Gastroesophageal sphincter (tissue), 4 donors: ENCODE measurements at regions not wholly inside any gene's neighbourhood (a gene's known extent, or its start where the extent isn't known, plus 50 kb on each side); places are given as distances from the start of the nearest gene placed in this dataset.

Experiments used
- ATAC-seq: fragments of 150-250 bp; one replicate; pipeline ENCODE4 v1.9.1; 2016; ENCODE audit warnings: mild to moderate bottlenecking, moderate library complexity
- H3K27ac ChIP-seq, 4 donors: fragments of 200-600 bp; sonication (generic) in 3 of 4; 1 replicate in 3 of 4; 2 replicates in 1 of 4; pipeline ENCODE4 v1.5.1; 2016 to 2019
- H3K27me3 ChIP-seq: fragments of 200-600 bp; sonication (generic); one replicate; pipeline ENCODE4 v1.5.1; 2019
- H3K36me3 ChIP-seq, 2 donors: fragments of 200-600 bp; sonication (generic); one replicate each; pipeline ENCODE4 v1.5.1; 2019; ENCODE audit warnings: control low read depth in 1 of 2
- H3K4me1 ChIP-seq, 3 donors: fragments of 200-600 bp; sonication (generic); 1 replicate in 2 of 3; 2 replicates in 1 of 3; pipeline ENCODE4 v1.5.1; 2016 to 2019; ENCODE audit warnings: control low read depth in 2 of 3
- H3K4me3 ChIP-seq, 2 donors: fragments of 200-600 bp; sonication (generic); one replicate each; pipeline ENCODE4 v1.5.1; 2019; ENCODE audit warnings: mild to moderate bottlenecking in 1 of 2, moderate library complexity in 1 of 2
- H3K9me3 ChIP-seq, 3 donors: fragments of 200-600 bp; sonication (generic); one replicate each; pipeline ENCODE4 v1.5.1; 2017 to 2019; ENCODE audit warnings: control low read depth in 2 of 3
- CTCF ChIP-seq, 4 experiments: fragments of 200-600 bp in 2 of 4; fragments of 450-650 bp in 2 of 4; sonication (generic) in 1 of 4; IDR thresholded peaks; one replicate each; pipeline ENCODE4 v1.5.1; 2017 to 2019; ENCODE audit warnings: antibody characterized with exemption in 4 of 4, mild to moderate bottlenecking in 2 of 4, moderate library complexity in 2 of 4
- EP300 ChIP-seq: sonication (generic); formaldehyde crosslinking; IDR thresholded peaks from one replicate; pipeline ENCODE4 v1.6.1; 2017; ENCODE audit warnings: antibody characterized with exemption, mild to moderate bottlenecking
- POLR2A ChIP-seq, 2 donors: fragments of 450-650 bp; IDR thresholded peaks; one replicate each; pipeline ENCODE4 v1.6.1; 2017; ENCODE audit warnings: antibody characterized with exemption in 2 of 2, mild to moderate bottlenecking in 2 of 2, moderate library complexity in 1 of 2
- POLR2AphosphoS5 ChIP-seq: sonication (generic); formaldehyde crosslinking; IDR thresholded peaks from one replicate; pipeline ENCODE4 v1.6.1; 2017; ENCODE audit warnings: antibody characterized with exemption
- WGBS, 2 donors: methylation state at CpG; one replicate each; pipeline ENCODE4 v1.1.5; 2018; ENCODE audit warnings: low coverage in 1 of 2; 5-methylcytosine and 5-hydroxymethylcytosine counted together

DNA sequence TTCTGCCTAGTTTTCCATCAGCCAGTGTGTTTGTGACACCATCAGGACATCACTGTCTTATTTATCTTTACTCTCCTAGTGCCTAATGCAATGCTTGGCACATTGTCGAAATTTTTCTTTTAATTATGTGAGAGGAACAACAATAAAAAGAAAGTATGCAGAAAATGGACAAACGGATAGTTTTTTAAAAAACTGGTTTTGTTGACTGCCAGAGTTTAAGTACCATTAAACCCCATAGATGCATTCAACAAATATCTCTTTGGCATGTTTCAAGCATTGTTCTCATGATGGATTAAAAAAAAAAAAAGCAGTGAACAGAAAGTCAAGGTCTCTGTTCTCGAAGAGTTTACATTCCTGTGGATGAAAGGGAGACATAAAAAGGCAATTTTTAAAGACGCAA, 398.4 kb downstream of the PPP3CA start:
- Histone ChIP-seq H3K36me3 (no peaks in the 10 kb centered on the region), H3K27ac (no peak overlapping the region), H3K4me3 (no peak overlapping the region), H3K9me3 (no peaks in the 10 kb centered on the region), H3K27me3 (no peaks in the 10 kb centered on the region), H3K4me1 (no peaks in the 10 kb centered on the region)
- no peak for ATAC-seq
- TF ChIP-seq POLR2A (IDR thresholded peaks at IDR 0.05) (no peak), POLR2AphosphoS5 (no peak), EP300 (no peak), CTCF (IDR thresholded peaks at IDR 0.05) (no peak)
- 32 to 41% methylated on average over 4 of the region's 4 CpGs for WGBS, 2 donors

GRCh38 chr4:100945789-100946188, 401.5 kb downstream of the PPP3CA start:
- no peak overlapping the region for H3K4me3 ChIP-seq
- H3K4me1 ChIP-seq: no peaks in the 10 kb centered on the region
- H3K27ac ChIP-seq: no peak overlapping the region
- no peak for ATAC-seq
- no peaks in the 10 kb centered on the region for H3K36me3 ChIP-seq
- TF ChIP-seq POLR2AphosphoS5 (no peak), EP300 (no peak), POLR2A (IDR thresholded peaks at IDR 0.05) (no peak), CTCF (IDR thresholded peaks at IDR 0.05) (no peak)
- H3K27me3 ChIP-seq: no peaks in the 10 kb centered on the region
- H3K9me3 ChIP-seq: peaks cover 0 to 6% (median 0%) of the 10 kb centered on the region in 3 donors

DNA sequence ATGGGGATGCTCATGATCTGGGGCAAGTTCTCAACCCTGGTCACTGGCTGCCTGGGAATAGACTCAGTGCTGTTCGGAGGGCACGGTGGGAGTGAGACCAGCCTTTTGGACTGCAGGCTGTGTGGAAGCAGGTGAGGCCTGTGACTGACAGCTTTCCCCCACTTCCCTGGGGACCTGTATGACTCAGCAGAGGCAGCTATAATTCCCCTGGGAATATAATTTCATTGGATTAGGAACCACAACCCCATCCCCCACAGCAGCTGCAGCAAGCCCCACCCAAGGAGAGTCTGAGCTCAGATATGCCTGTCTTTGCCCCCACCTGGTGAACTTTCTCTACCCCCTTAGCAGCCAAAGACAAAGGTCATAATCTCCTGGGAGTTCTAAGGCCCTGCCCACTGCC, 408.6 kb downstream of the PPP3CA start:
- WGBS, 2 donors: no CpG with 5 or more reads among the region's 2 CpGs
- H3K4me1 ChIP-seq: no peaks in the 10 kb centered on the region
- no peak overlapping the region for H3K4me3 ChIP-seq
- H3K27ac ChIP-seq: no peak overlapping the region
- TF ChIP-seq CTCF (IDR thresholded peaks at IDR 0.05) (no peak), POLR2AphosphoS5 (no peak), POLR2A (IDR thresholded peaks at IDR 0.05) (no peak), EP300 (no peak)
- no peaks in the 10 kb centered on the region for H3K27me3 ChIP-seq
- H3K36me3 ChIP-seq: no peaks in the 10 kb centered on the region
- ATAC-seq: no peak
- peaks cover 0 to 6% (median 0%) of the 10 kb centered on the region in 3 donors for H3K9me3 ChIP-seq

GRCh38 chr4:100936661-100937375, 410.5 kb downstream of the PPP3CA start:
- no peak for ATAC-seq
- no peak for TF ChIP-seq POLR2A (IDR thresholded peaks at IDR 0.05)
- TF ChIP-seq POLR2AphosphoS5: no peak
- TF ChIP-seq CTCF (IDR thresholded peaks at IDR 0.05): no peak
- no peak for TF ChIP-seq EP300
- H3K9me3 ChIP-seq: no peaks in the 10 kb centered on the region
- no peaks in the 10 kb centered on the region for H3K36me3 ChIP-seq
- no peak overlapping the region for H3K27ac ChIP-seq
- no peaks in the 10 kb centered on the region for H3K27me3 ChIP-seq
- H3K4me1 ChIP-seq: no peaks in the 10 kb centered on the region
- H3K4me3 ChIP-seq: no peak overlapping the region
- WGBS, 2 donors: 25 to 53% methylated on average over 4 of the region's 4 CpGs

DNA sequence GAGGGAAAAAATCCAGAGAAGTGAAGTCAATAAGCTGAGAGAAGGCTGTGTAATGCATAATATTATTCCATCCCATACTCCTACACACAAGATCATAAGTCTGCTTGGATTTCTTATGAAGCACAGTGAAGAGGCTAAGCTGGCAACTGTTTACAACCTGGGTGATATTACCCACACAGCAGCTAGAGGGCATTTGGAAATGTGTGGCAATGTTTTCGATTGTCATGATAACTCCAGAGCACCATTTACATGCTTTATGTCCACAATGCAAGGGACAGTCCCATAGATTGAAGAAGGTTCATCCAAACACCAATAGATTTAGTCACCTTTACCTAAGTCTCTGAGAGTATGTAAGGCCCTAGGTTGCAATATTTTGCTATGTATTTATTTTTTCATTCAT, 412.2 kb downstream of the PPP3CA start:
- Histone ChIP-seq H3K4me3 (no peak overlapping the region), H3K9me3 (no peaks in the 10 kb centered on the region), H3K27ac (no peak overlapping the region), H3K36me3 (no peaks in the 10 kb centered on the region), H3K27me3 (no peaks in the 10 kb centered on the region), H3K4me1 (no peaks in the 10 kb centered on the region)
- no peak for ATAC-seq
- TF ChIP-seq POLR2AphosphoS5: no peak
- no peak for TF ChIP-seq POLR2A (IDR thresholded peaks at IDR 0.05)
- TF ChIP-seq EP300: no peak
- peak in 1 of 4 experiments; percentile 12 for TF ChIP-seq CTCF (IDR thresholded peaks at IDR 0.05)
- 50 to 100% methylated on average over 1 of the region's 1 CpG for WGBS, 2 donors
